D721Med (cell line): ENCODE measurements at regions not wholly inside any gene's neighbourhood (a gene's known extent, or its start where the extent isn't known, plus 50 kb on each side); places are given as distances from the start of the nearest gene placed in this dataset.

Experiments
- DNase-seq: peaks from one replicate; pipeline ENCODE4 v3.0.0; 2011; ENCODE audit warnings: low spot score; ENCODE audit not compliant: insufficient read length
- FAIRE-seq: peaks from 2 replicates; lab custom pipeline; 2011; peaks lifted over from hg19 to GRCh38; lab: Jason Lieb, UNC
- CTCF ChIP-seq: IDR thresholded peaks from 2 replicates; pipeline ENCODE4 v1.5.1; 2012; ENCODE audit warnings: mild to moderate bottlenecking, control low read depth; ENCODE audit not compliant: insufficient read depth; ENCODE audit errors: missing control alignments

GRCh38 chr4:155532373-155533085, 134.1 kb upstream of the GUCY1A1 start:
- FAIRE-seq = peak; percentile 6
- TF ChIP-seq CTCF = no peak
- no peak for DNase-seq

GRCh38 chr4:155530857-155531256, 135.8 kb upstream of the GUCY1A1 start:
- no peak for TF ChIP-seq CTCF
- DNase-seq (no peak), FAIRE-seq (no peak)

GRCh38 chr4:155530290-155530689, 136.4 kb upstream of the GUCY1A1 start:
- no peak for TF ChIP-seq CTCF
- FAIRE-seq (no peak), DNase-seq (no peak)

DNA sequence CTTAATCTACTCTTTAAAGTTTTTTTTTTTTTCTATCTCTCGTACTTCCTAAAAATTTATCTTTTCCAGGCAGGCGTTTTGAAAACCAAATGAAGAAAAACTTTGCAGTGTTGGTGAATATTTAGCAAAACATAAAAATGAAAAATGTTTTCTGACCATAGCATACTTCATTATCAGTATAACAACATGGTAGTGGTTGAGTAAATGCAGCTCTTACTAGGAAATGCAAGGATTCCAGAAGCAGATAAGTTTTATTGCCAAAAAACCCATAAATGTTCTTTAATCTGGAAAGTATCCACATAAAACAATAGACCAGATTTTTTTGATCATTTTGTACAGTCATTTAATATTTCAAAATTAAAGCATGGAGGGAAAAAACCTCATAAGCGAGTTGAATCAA, 136.9 kb upstream of the GUCY1A1 start:
- no peak for DNase-seq
- no peak for FAIRE-seq
- no peak for TF ChIP-seq CTCF

- DNase-seq = no peak
- peak; percentile 25 for FAIRE-seq
- TF ChIP-seq CTCF = peak; percentile 38
Measured at GRCh38 chr4:155529272-155529671, 137.4 kb upstream of the GUCY1A1 start.

- FAIRE-seq = no peak
- DNase-seq = no peak
- no peak for TF ChIP-seq CTCF
Measured at GRCh38 chr4:155526452-155527169, 140.0 kb upstream of the GUCY1A1 start.
